ENCODE measurements at regions not wholly inside any gene's neighbourhood (a gene's known extent, or its start where the extent isn't known, plus 50 kb on each side); places are given as distances from the start of the nearest gene placed in this dataset.
"Not testable (repeated sequence)": the region's sequence is repeated elsewhere in the genome, so short reads cannot be mapped to it uniquely, and the experiment has no call there.

DNA sequence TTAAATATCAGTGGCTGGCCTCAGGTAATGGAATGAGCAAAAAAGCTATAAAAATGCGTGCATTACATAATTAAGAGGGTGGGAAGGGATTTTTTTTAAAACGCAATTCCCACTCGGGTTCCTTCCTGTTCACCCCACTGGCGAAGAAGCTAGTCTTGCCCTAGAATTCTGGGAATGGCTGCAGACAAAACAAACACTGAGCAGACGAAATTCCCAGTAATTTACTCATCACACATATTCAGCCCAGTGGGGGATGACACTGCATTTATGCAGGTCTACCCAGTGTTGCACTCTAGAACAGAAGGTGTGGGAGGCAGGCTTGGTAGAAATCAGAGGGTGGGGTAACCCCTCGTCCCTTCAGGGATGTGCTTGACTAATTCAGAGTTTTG, 2695.0 kb upstream of the DEFB115 start:
- Mint-ChIP-seq H3K4me1 (ENCODE audit: low read depth) (no peaks in the 10 kb centered on the region), H3K9me3 (peaks cover 85% of the 10 kb centered on the region), H3K4me3 (no peak overlapping the region), H3K36me3 (ENCODE audit: low read depth) (peaks cover 11% of the 10 kb centered on the region), H3K27ac (no peak overlapping the region), H3K27me3 (no peaks in the 10 kb centered on the region)
- intact Hi-C loops (cut with micrococcal nuclease) = no loop called here

DNA sequence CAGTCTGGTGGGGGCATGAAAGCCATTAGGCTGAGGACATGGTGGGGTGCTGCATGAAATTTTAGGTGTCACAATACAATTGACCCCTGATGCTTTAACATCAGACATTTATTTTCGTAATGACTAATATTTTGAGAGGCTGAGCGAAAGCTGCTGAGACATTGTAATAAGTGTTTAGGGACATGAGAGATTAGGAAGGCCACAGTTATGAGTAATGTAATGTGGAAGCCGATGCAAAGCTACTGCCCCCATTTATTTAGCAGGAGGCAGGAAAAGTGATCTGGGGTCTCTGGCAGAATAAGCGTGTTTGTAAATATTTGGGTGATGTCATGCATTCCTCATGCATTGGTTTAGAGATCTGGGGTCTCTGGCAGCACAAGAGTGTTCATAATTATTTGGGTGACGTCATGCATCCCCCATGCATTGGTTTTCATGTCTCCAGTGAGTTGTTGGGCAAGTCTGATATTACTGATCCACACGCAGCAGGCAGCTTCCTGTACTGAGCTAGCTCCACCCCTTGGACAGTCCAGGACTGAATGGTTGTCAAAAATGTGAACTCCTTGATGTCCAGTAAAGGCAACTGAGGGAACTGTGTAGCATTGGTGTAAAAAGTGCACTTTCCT, 2694.5 kb upstream of the DEFB115 start:
- Mint-ChIP-seq H3K36me3 (ENCODE audit: low read depth) (peaks cover 11% of the 10 kb centered on the region), H3K9me3 (peaks cover 80% of the 10 kb centered on the region)
- H3K27ac Mint-ChIP-seq; intact Hi-C loops (cut with micrococcal nuclease); H3K27me3 Mint-ChIP-seq; H3K4me3 Mint-ChIP-seq; H3K4me1 Mint-ChIP-seq (ENCODE audit: low read depth): not testable (repeated sequence)

DNA sequence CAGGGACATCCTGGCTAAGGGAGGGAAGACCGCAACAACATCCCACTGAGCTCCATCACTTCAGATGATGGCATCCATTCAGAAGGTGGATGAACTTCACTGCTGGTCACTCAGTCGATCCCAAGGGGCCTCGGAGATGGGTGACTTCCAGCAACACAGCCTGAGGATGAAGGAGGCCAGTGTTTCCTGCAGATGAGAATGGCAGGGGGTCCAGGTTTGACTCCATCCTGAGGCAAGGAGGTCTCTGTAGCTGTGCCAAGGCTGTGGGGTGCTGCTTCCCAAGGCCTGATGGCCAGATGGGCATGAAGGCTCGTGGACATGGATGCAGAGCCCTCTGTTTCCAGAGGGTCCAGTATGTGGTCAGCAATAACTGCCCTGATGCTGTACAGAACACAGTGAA, 2693.4 kb upstream of the DEFB115 start:
- H3K27ac Mint-ChIP-seq, H3K4me3 Mint-ChIP-seq: not testable (repeated sequence)

DNA sequence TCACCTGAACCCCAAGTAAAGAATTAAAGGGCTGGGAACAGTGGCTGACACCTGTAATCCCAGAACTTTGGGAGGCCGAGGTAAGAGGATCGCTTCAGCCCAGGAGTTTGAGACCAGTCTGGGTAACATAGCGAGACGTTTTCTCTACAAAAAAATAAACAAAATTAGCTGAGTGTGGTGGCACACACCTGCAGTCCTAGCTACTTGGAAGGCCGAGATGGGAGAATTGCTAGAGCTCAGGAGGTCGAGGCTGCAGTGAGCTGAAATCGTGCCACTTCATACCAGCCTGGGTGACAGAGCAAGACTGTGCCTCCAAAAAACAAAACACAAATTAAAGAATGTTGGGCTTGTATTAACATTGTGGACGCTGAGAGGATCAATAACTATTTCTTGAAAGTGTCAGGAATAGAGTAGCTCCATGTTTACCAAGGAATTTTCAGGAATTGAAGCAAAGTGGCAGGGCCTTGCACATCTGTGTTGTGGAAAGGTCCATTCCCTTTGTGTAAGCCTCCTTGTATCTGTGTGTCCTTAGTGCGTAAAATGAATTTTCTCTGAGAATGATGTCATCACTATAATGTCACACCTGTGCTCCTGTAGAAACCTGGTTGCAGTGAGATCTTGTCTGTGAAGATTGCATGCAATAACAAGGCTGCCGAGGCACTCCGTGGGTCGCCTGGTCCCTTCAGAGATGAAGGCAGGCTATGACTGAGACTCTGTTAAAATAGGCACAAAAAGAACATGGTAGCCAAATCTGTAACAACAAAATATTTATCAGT, 2692.6 kb upstream of the DEFB115 start:
- H3K27me3 Mint-ChIP-seq; H3K4me3 Mint-ChIP-seq; H3K27ac Mint-ChIP-seq; H3K4me1 Mint-ChIP-seq (ENCODE audit: low read depth); intact Hi-C loops (cut with micrococcal nuclease): not testable (repeated sequence)
- peaks cover 71% of the 10 kb centered on the region for H3K9me3 Mint-ChIP-seq
- peaks cover 11% of the 10 kb centered on the region for H3K36me3 Mint-ChIP-seq (ENCODE audit: low read depth)

More for the DNA sequence above, 2693.4 kb upstream of the DEFB115 start:
- H3K4me1 Mint-ChIP-seq (ENCODE audit: low read depth); intact Hi-C loops (cut with micrococcal nuclease); H3K27me3 Mint-ChIP-seq: not testable (repeated sequence)
- Mint-ChIP-seq H3K9me3 (peaks cover 71% of the 10 kb centered on the region), H3K36me3 (ENCODE audit: low read depth) (peaks cover 11% of the 10 kb centered on the region)

DNA sequence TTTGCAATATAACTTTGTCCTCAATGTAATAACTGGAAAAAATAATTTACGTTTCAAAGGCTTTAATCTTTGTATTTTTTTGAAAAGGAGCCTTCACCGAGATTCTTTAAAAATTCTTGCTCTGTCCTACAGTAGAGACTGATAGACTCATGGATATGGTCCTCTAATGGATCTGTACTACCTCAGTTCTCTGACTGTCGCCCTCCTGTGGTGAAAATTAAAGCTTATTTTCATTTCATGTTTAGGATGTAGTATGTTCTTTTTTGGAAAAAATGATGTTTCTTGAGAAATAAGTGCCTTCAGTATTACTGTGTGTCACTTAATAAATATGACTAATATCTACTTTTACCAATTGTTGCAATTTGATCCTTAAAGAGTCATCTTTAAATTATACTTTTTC, 2681.5 kb upstream of the DEFB115 start:
- Mint-ChIP-seq H3K36me3 (ENCODE audit: low read depth) (peaks cover 36% of the 10 kb centered on the region), H3K9me3 (peaks cover 32% of the 10 kb centered on the region)
- H3K4me3 Mint-ChIP-seq; H3K27ac Mint-ChIP-seq; H3K4me1 Mint-ChIP-seq (ENCODE audit: low read depth); intact Hi-C loops (cut with micrococcal nuclease); H3K27me3 Mint-ChIP-seq: not testable (repeated sequence)

DNA sequence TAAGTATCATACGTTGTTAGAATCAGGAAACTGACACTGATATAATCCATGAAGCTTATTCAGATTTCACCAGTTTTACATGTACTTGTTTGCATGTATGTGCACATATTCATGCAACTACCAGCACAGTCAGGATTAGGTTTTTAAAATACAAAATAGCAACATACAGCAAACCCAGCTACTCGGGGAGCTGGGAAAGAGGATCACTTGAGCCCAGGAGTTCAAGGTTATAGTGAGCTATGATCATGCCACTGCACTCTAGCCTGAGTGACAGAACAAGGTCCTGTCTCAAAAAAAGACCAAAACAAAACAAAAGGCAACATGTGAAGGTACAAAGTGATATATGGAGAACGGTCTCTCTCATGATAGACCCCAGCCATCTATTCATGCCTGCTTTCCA, 2665.8 kb upstream of the DEFB115 start:
- intact Hi-C loops (cut with micrococcal nuclease); H3K27ac Mint-ChIP-seq; H3K9me3 Mint-ChIP-seq; H3K27me3 Mint-ChIP-seq; H3K4me1 Mint-ChIP-seq (ENCODE audit: low read depth); H3K4me3 Mint-ChIP-seq: not testable (repeated sequence)
- peaks cover 15% of the 10 kb centered on the region for H3K36me3 Mint-ChIP-seq (ENCODE audit: low read depth)

DNA sequence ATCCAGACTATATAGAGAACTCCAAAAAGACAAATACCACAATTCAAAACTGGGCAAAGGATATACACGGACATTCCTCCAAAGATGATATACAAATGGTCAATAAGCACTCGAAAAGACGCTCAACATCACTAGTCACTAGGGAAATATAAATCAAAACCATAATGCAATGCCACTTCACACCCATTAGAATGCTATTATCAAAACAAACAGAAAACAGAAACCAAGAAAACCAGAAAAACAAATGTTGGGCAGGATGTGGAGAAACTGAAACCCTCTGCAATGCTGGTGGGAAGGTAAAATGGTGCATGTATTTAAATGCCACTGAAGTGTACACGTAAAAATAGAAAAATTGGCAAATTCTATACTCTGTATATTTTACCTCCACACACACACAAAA, 2664.1 kb upstream of the DEFB115 start:
- not testable (repeated sequence) for H3K4me3 Mint-ChIP-seq, H3K27ac Mint-ChIP-seq

DNA sequence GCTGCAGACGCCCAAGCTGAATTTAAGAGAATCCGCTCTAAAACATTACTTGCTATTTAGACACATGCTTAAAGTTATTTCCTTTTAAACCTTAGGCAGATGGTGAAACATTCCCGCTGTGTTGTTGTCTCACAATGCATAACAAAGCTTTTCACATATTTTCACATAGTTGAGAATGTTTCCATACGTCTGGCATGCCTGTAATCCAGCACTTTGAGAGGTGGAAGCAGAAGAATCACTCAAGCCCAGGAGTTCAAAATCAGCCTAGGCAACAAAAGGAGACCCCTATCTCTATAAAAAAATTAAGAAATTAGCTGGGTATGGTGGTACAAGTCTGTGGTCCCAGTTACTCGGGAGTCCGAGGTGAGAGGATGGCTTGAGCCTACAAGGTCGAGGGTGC, 2663.0 kb upstream of the DEFB115 start:
- intact Hi-C loops (cut with micrococcal nuclease); H3K27ac Mint-ChIP-seq; H3K4me3 Mint-ChIP-seq; H3K27me3 Mint-ChIP-seq; H3K9me3 Mint-ChIP-seq; H3K4me1 Mint-ChIP-seq (ENCODE audit: low read depth): not testable (repeated sequence)
- peaks cover 13% of the 10 kb centered on the region for H3K36me3 Mint-ChIP-seq (ENCODE audit: low read depth)

More for the DNA sequence above, 2664.1 kb upstream of the DEFB115 start:
- H3K9me3 Mint-ChIP-seq; intact Hi-C loops (cut with micrococcal nuclease); H3K27me3 Mint-ChIP-seq; H3K4me1 Mint-ChIP-seq (ENCODE audit: low read depth): not testable (repeated sequence)
- peaks cover 20% of the 10 kb centered on the region for H3K36me3 Mint-ChIP-seq (ENCODE audit: low read depth)

DNA sequence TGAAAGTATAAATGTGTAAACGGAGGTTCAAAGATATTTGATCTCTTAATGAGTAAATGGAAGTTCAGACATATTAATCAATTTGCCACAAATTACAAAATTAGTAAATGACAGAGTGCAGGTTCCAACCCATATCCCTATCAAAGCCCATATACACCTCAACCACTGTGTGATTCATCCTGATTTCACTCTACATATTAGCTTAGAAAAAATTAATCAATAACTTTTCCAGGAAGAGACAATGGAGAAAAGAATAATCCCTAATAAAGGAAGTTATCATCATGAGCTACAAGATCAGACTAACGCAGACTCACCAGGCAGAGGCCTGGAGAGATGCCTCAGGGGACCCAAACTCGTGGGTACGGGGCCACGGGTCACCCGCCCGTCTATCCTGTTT, 2655.5 kb upstream of the DEFB115 start:
- H3K9me3 Mint-ChIP-seq = peaks cover 18% of the 10 kb centered on the region
- H3K4me3 Mint-ChIP-seq = peak overlapping the region; percentile 94
- H3K27me3 Mint-ChIP-seq; intact Hi-C loops (cut with micrococcal nuclease): not testable (repeated sequence)
- peak overlapping the region; percentile 73 for H3K27ac Mint-ChIP-seq
- H3K4me1 Mint-ChIP-seq (ENCODE audit: low read depth) = peaks cover 14% of the 10 kb centered on the region
- peaks cover 13% of the 10 kb centered on the region for H3K36me3 Mint-ChIP-seq (ENCODE audit: low read depth)

DNA sequence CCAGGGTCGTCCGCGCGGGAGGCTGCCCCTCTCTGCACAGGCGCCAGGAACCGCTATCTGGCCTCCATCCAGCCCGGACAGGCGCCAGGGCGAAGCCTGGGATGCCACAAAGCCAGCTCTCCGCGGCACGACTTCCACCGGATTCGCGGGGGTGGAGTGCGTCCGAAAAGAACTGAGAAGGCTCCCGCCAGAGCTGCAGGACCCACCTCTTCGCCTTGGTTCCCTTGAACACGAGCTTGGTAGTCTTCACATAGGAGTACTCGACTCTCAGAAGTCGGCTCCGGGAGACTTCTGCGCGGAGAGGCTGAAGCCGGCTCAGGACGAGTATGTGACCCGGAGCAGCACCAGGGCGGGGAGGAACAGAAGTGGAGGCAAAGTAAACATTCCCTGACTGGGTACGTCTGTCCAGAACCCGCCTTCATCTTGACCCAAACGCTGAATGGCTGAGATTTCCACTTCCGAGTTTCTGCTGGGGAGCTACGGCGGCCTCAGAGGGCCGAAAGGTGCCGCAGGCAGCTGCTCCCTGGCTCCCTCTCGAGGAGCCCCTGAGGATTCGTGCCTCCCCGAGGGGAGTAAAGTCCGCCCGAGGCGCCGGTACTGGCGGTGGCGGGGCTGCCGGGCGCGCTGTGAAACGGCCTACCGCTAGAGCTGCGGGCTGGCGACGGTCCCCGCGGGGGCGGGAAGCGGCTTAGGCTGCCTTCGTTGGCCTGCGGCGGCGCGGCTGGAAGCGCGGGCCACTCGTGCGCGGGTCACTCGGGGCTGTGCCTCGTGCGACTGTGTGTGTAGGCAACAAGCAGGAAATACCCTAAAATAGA, 2654.9 kb upstream of the DEFB115 start:
- H3K9me3 Mint-ChIP-seq = peaks cover 18% of the 10 kb centered on the region
- peaks cover 11% of the 10 kb centered on the region for H3K36me3 Mint-ChIP-seq (ENCODE audit: low read depth)
- H3K4me1 Mint-ChIP-seq (ENCODE audit: low read depth) = peaks cover 14% of the 10 kb centered on the region
- H3K27me3 Mint-ChIP-seq; intact Hi-C loops (cut with micrococcal nuclease): not testable (repeated sequence)
- H3K27ac Mint-ChIP-seq = peak overlapping the region; percentile 73
- peak overlapping the region; percentile 94 for H3K4me3 Mint-ChIP-seq

DNA sequence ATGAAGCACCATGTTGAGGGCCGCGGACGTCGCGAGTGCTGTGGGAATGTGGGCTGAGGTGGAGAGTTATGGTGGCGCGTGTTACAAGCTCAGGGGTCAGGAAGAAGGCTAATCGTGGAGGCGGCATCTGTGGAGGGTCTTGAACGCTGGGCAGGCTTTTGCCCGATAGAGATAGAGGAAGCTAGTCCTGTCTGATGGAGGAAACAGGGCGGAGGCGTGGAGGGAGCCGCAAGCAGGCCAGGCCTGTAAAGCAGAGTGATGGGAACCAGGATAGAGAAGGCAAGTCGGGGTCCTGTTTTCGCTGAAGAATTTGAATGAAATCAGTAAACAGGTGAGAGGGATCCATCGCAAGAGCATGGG, 2654.3 kb upstream of the DEFB115 start:
- intact Hi-C loops (cut with micrococcal nuclease); H3K27me3 Mint-ChIP-seq: not testable (repeated sequence)
- H3K27ac Mint-ChIP-seq = peak overlapping the region; percentile 73
- peak overlapping the region; percentile 94 for H3K4me3 Mint-ChIP-seq
- peaks cover 14% of the 10 kb centered on the region for H3K4me1 Mint-ChIP-seq (ENCODE audit: low read depth)
- peaks cover 18% of the 10 kb centered on the region for H3K9me3 Mint-ChIP-seq
- H3K36me3 Mint-ChIP-seq (ENCODE audit: low read depth) = peaks cover 11% of the 10 kb centered on the region

DNA sequence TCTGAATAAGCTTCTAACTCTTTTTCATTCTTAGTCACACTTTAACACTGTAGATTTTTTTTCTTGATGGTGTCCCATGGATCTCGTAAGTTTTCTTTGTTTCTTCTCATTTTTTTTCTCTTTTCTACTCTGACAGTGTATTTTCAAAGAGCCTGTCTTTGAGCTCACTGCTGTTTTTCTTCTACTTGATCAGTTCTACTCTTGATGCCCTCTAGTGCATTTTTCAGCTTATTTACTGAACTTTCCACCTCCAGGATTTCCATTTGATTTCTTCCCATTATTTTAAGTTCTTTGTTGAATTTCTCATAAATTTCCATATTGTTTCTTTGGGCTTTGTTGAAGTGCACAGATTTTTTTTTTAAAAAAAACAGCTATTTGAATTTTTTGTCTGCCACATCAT, 2641.1 kb upstream of the DEFB115 start:
- H3K9me3 Mint-ChIP-seq = peaks cover 74% of the 10 kb centered on the region
- H3K4me1 Mint-ChIP-seq (ENCODE audit: low read depth) = no peaks in the 10 kb centered on the region
- H3K36me3 Mint-ChIP-seq (ENCODE audit: low read depth) = no peaks in the 10 kb centered on the region
- intact Hi-C loops (cut with micrococcal nuclease) = no loop called here
- H3K4me3 Mint-ChIP-seq = no peak overlapping the region
- H3K27me3 Mint-ChIP-seq = no peaks in the 10 kb centered on the region
- H3K27ac Mint-ChIP-seq = no peak overlapping the region

DNA sequence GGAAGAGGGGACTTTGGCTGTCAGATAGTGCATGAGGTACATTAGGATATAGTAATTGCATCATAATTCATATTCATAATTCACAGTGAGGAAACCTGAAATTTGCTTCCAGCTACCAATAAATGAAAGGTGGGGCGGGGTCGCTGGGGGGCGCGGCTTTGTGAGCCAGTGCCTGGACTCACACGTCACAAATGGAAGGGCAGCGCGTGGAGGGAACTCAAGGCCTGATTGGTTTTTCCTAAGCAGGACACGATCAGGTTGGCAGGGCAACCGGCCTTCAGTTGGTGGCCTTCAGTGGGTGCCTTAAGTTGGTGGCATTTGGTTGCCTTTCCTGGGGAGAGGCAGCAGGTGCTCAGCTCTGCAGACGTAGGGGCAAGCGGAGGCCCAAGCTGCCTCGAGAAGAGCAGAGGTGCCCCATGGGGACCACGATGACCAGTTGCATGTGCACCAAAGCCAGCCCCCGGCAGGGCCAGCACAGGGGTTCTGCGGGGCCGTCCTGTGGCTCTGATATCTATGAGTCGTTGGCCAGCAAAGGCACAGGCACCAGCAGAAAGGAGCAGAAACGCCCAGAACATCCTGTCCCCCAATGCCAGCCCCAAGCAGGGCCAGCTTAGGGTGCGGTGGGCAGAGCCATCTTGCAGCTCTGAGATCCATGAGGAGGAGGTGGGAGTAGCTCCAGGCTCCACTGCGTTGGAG, 2637.4 kb upstream of the DEFB115 start:
- H3K27ac Mint-ChIP-seq; H3K36me3 Mint-ChIP-seq (ENCODE audit: low read depth); H3K4me3 Mint-ChIP-seq; H3K4me1 Mint-ChIP-seq (ENCODE audit: low read depth); H3K27me3 Mint-ChIP-seq; intact Hi-C loops (cut with micrococcal nuclease): not testable (repeated sequence)
- peaks cover 54% of the 10 kb centered on the region for H3K9me3 Mint-ChIP-seq

DNA sequence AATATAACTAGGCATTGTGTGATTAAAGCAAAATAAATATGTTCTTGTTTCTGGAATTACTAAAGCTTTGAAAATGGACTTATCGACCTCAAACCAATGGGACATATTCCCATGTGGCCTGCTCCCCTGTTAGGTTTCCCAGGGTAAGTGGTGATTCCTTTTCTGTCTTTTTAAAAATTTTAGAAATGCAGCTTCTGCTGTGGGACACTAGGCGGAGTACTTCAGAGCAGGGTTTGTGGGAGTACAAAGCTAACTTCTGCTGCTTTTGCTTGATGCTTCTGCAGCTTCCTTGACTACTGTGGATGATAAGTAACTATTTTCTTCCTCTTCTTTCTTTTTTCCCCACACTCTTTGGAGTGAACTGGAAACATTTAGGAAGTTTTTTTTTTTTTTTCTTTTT, 2632.4 kb upstream of the DEFB115 start:
- H3K4me3 Mint-ChIP-seq; intact Hi-C loops (cut with micrococcal nuclease); H3K27ac Mint-ChIP-seq; H3K36me3 Mint-ChIP-seq (ENCODE audit: low read depth); H3K27me3 Mint-ChIP-seq; H3K4me1 Mint-ChIP-seq (ENCODE audit: low read depth): not testable (repeated sequence)
- H3K9me3 Mint-ChIP-seq = peaks cover 41% of the 10 kb centered on the region
